MM.1S (cell line): ENCODE measurements at regions not wholly inside any gene's neighbourhood (a gene's known extent, or its start where the extent isn't known, plus 50 kb on each side); places are given as distances from the start of the nearest gene placed in this dataset.

Experiments
- CTCF ChIP-seq: fragments of 300-600 bp; sonication (generic); IDR thresholded peaks from 2 replicates; pipeline ENCODE4 v1.5.1; 2016; ENCODE audit warnings: antibody characterized with exemption, low read length, mixed read lengths
- EZH2phosphoT487 ChIP-seq: fragments of 300-600 bp; sonication (generic); IDR thresholded peaks from 2 replicates; pipeline ENCODE4 v1.6.1; 2018; ENCODE audit warnings: antibody characterized with exemption, low read length

- no peak for TF ChIP-seq CTCF
- TF ChIP-seq EZH2phosphoT487, result no peak
Observed at GRCh38 chr14:38363217-38363616, 107.3 kb upstream of the CLEC14A start.
